K562 (cell line): ENCODE measurements at regions not wholly inside any gene's neighbourhood (a gene's known extent, or its start where the extent isn't known, plus 50 kb on each side); places are given as distances from the start of the nearest gene placed in this dataset.

ENCODE experiments used
- ATAC-seq: fragments of 200-7000 bp; cut with Tn5 transposase; 3 replicates; pipeline ENCODE4 v1.9.1; 2020; ENCODE audit warnings: moderate library complexity
- BruUV-seq: library from RNA; stranded (reverse); fragments of 400-500 nt; replicated peaks from 2 replicates; lab custom pipeline; 2021; lab: Mats Ljungman, UMichigan
- CTCF ChIA-PET: fragments of 300-600 bp; formaldehyde crosslinking; extraction: SDS; loops from one replicate; lab custom pipeline; 2021; ENCODE audit warnings: low intra/inter-chr PET ratio; lab: Yijun Ruan, JAX
- POLR2A ChIA-PET: fragments of 300-600, 350-650 bp; sonication (Branson Sonifier 250); formaldehyde crosslinking; extraction: SDS; loops from one replicate; lab custom pipeline; 2021; ENCODE audit warnings: antibody characterized with exemption, inconsistent platforms; lab: Yijun Ruan, JAX
- DNase-seq, 4 experiments: peaks; one replicate each; pipeline versions ENCODE4 v3.0.0 to v3.0.0-alpha.2; 2011 to 2018; ENCODE audit warnings: low spot score in 3 of 4, mixed read lengths in 3 of 4; ENCODE audit errors: extremely low read depth in 1 of 4
- FAIRE-seq: peaks from 2 replicates; lab custom pipeline; 2011; peaks lifted over from hg19 to GRCh38; lab: Jason Lieb, UNC
- H2AFZ ChIP-seq: 2 replicates; pipeline ENCODE4 v1.6.0; 2011; ENCODE audit warnings: low read depth, low read length, control low read depth, inconsistent platforms
- H3K27ac ChIP-seq: fragments of 200-600 bp; 3 replicates; pipeline ENCODE4 v1.8.0; 2011; ENCODE audit warnings: low read depth, mild to moderate bottlenecking, control low read depth, inconsistent platforms, low read length, moderate library complexity, mixed read lengths; ENCODE audit errors: extremely low read depth
- H3K27me3 ChIP-seq, 2 experiments: fragments of 300-600 bp in 1 of 2; 2 replicates in 1 of 2; 3 replicates in 1 of 2; pipeline versions ENCODE4 v1.6.0 to v1.8.0; 2011; ENCODE audit warnings: inconsistent platforms in 2 of 2, low read length in 2 of 2, mild to moderate bottlenecking in 1 of 2, mixed read lengths in 1 of 2, moderate library complexity in 1 of 2; ENCODE audit not compliant: control insufficient read depth in 2 of 2, insufficient read depth in 2 of 2
- H3K36me3 ChIP-seq: fragments of 300-600 bp; 3 replicates; pipeline ENCODE4 v1.8.0; 2011; ENCODE audit warnings: mild to moderate bottlenecking, low read length, inconsistent platforms; ENCODE audit not compliant: control insufficient read depth, insufficient read depth
- H3K4me1 ChIP-seq, 2 experiments: fragments of 200-600 bp in 1 of 2; replicated peaks in 1 of 2; 2 replicates in 1 of 2; 3 replicates in 1 of 2; pipeline versions ENCODE4 v1.5.1 to v1.8.0; 2011; ENCODE audit warnings: inconsistent platforms in 2 of 2, low read length in 2 of 2, mild to moderate bottlenecking in 1 of 2, mixed read lengths in 1 of 2, moderate library complexity in 1 of 2; ENCODE audit not compliant: control insufficient read depth in 2 of 2, insufficient read depth in 2 of 2
- H3K4me2 ChIP-seq: 2 replicates; pipeline ENCODE4 v1.6.1; 2011; ENCODE audit warnings: low read length, control low read depth, inconsistent platforms, mixed read lengths; ENCODE audit not compliant: insufficient read depth
- H3K4me3 ChIP-seq: fragments of 200-600 bp; sonication (generic), shearing (Covaris generic); 2 replicates; pipeline ENCODE4 v1.5.1; 2016; ENCODE audit warnings: control low read depth, inconsistent platforms
- H3K79me2 ChIP-seq: fragments of 200-600 bp; 3 replicates; pipeline ENCODE4 v1.8.0; 2011; ENCODE audit warnings: low read length, inconsistent platforms; ENCODE audit not compliant: control insufficient read depth, insufficient read depth
- H3K9ac ChIP-seq, 2 experiments: 2 replicates each; pipeline versions ENCODE4 v1.6.0 to v1.6.1; 2011; ENCODE audit warnings: low read depth in 2 of 2, low read length in 2 of 2, control low read depth in 1 of 2, inconsistent platforms in 1 of 2, mild to moderate bottlenecking in 1 of 2, mixed read lengths in 1 of 2; ENCODE audit not compliant: insufficient read depth in 1 of 2
- H3K9me1 ChIP-seq: one replicate; pipeline ENCODE4 v1.6.0; 2011; ENCODE audit warnings: inconsistent platforms, mild to moderate bottlenecking, low read length, moderate library complexity; ENCODE audit not compliant: control insufficient read depth, insufficient read depth
- H3K9me3 ChIP-seq: replicated peaks from 2 replicates; pipeline ENCODE4 v1.5.1; 2011; ENCODE audit warnings: low read depth, low read length, inconsistent platforms; ENCODE audit not compliant: control insufficient read depth, insufficient read depth
- H4K20me1 ChIP-seq: replicated peaks from 2 replicates; pipeline ENCODE4 v1.6.1; 2011; ENCODE audit warnings: low read length, inconsistent platforms, mixed read lengths; ENCODE audit not compliant: control insufficient read depth, insufficient read depth
- ELF2 ChIP-seq: fragments of 250-450 bp; sonication (Bioruptor Pico); IDR thresholded peaks from 2 replicates; pipeline ENCODE4 v1.5.0; 2021; ENCODE audit warnings: mild to moderate bottlenecking
- ZNF175 ChIP-seq: fragments of 200-800 bp; sonication (Bioruptor generic); IDR thresholded peaks from 2 replicates; pipeline ENCODE4 v1.6.1; 2016; ENCODE audit warnings: low read depth, mild to moderate bottlenecking, missing genetic modification characterization, missing compliant biosample characterization
- WGBS: fragments of 100-300 bp; shearing (Covaris generic); methylation state at CpG from one replicate; pipeline ENCODE4 v1.1.6; 2016; ENCODE audit warnings: low coverage, mixed read lengths; ENCODE audit not compliant: insufficient coverage; ENCODE audit errors: missing lambda C conversion rate; 5-methylcytosine and 5-hydroxymethylcytosine counted together
- in situ Hi-C: fragments of 300-500 bp; cut with MboI; formaldehyde crosslinking; loops from 4 replicates; pipeline ENCODE4 v1.15.0; 2018; ENCODE audit warnings: inconsistent platforms, mixed read lengths
- intact Hi-C: fragments of 100-400 bp; cut with micrococcal nuclease; formaldehyde crosslinking; loops from 2 replicates; pipeline ENCODE4 v1.14.2; 2022
- TF ChIP-seq, protein P1 (sequence below), 2 experiments: fragments of 200-800 bp in 1 of 2; sonication (Bioruptor generic) in 1 of 2; sonication (generic) in 1 of 2; formaldehyde crosslinking in 1 of 2; IDR thresholded peaks in 1 of 2; conservative IDR thresholded peaks in 1 of 2; 2 replicates each; pipeline versions ENCODE4 v1.5.0 to v1.6.1; 2016 to 2020; ENCODE audit warnings: missing compliant biosample characterization in 1 of 2, missing genetic modification characterization in 1 of 2, missing genetic modification reagents in 1 of 2

DNA sequence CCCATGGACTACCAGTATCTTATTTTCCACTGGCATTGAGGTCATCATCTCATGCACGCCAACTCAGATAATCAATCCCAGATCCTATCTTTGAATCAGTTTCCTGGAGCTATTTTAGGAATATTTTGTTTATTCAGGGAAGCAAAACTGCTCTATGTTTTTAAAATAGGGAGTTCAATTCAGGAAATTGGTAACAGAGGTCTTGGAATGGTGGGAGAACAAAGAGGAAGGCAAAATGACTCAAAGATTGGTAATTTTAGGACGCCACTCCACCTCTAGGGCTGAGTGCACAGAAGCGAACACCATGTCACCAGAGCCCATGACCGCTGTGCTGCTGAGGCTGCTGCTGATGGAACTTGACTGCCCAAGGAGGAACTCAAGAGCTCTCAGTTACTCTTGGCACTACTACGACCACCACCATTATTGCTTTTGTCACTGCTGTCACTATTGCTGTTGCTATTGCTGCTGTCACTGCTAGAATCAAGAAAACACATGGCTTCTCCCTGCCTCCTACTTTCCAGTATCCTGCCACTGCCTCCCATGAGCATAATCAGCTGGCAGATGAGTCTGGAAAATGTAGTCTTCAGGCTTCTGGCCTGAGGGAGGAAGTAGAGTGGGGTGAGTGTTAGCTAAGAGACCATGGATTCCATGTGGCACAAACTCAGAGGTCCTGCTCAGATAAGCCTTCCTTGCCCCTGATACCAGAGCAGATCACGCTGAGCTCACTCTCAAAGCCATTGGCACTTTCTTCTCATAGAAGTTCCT, 71.6 kb upstream of the CNIH3 start:
- intact Hi-C loops: no loop called here
- no peak for FAIRE-seq
- CTCF ChIA-PET: no interaction called here

More for the DNA sequence above, 71.6 kb upstream of the CNIH3 start:
- no peak overlapping the region for H3K4me3 ChIP-seq
- no peaks in the 10 kb centered on the region for H3K9me1 ChIP-seq
- H3K27ac ChIP-seq: no peak overlapping the region
- H3K36me3 ChIP-seq: no peaks in the 10 kb centered on the region
- DNase-seq: no peak
- no peaks in the 10 kb centered on the region for H3K9me3 ChIP-seq
- peaks cover 0 to 8% of the 10 kb centered on the region in 2 experiments; a peak in 2 of 5 replicates for H3K27me3 ChIP-seq
- in situ Hi-C loops: no loop called here
- H2AFZ ChIP-seq: no peak overlapping the region
- H3K79me2 ChIP-seq: no peaks in the 10 kb centered on the region
- WGBS: 15% methylated on average over 6 of the region's 6 CpGs
- H3K4me2 ChIP-seq: no peak overlapping the region
- H3K4me1 ChIP-seq: peaks cover 0 to 34% of the 10 kb centered on the region in 2 experiments; a peak in 3 of 5 replicates
- TF ChIP-seq ELF2 (CRISPR knock-in tag) (no peak), ZNF175 (CRISPR knock-in tag) (0 out of 2 replicates have a peak, but pooled peaks have one; percentile 10)
- TF ChIP-seq, protein P1, sequence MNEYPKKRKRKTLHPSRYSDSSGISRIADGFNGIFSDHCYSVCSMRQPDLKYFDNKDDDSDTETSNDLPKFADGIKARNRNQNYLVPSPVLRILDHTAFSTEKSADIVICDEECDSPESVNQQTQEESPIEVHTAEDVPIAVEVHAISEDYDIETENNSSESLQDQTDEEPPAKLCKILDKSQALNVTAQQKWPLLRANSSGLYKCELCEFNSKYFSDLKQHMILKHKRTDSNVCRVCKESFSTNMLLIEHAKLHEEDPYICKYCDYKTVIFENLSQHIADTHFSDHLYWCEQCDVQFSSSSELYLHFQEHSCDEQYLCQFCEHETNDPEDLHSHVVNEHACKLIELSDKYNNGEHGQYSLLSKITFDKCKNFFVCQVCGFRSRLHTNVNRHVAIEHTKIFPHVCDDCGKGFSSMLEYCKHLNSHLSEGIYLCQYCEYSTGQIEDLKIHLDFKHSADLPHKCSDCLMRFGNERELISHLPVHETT (CRISPR knock-in tag; conservative IDR thresholded peaks at IDR 0.05 in 1 of 2, IDR thresholded peaks at IDR 0.05 in 1 of 2): peak in 1 of 2 experiments; percentile 28; a peak in 1 of 4 replicates
- TF ChIP-seq, all 486 proteins: peak for 2
- Histone ChIP-seq H3K9ac (no peak overlapping the region), H4K20me1 (no peaks in the 10 kb centered on the region)
- POLR2A ChIA-PET: interaction anchor here (0.6 to 2.2 kb wide), 5 partner anchors 11 to 1539 kb away, joined by 3 to 7 read pairs (median 3); no protein-coding TSS in a partner anchor
- no peak for ATAC-seq
- no TSS peak for BruUV-seq
